Astrocyte (in vitro differentiated cells and primary cell): ENCODE measurements at regions not wholly inside any gene's neighbourhood (a gene's known extent, or its start where the extent isn't known, plus 50 kb on each side); places are given as distances from the start of the nearest gene placed in this dataset.

ENCODE experiments used
- EZH2 ChIP-seq: IDR thresholded peaks from 2 replicates; pipeline ENCODE4 v1.6.1; 2012; ENCODE audit warnings: mild to moderate bottlenecking, low read length, inconsistent platforms; ENCODE audit not compliant: insufficient read depth
- TF ChIP-seq, protein P1 (sequence below): IDR thresholded peaks from 2 replicates; pipeline ENCODE4 v1.5.1; 2011; ENCODE audit warnings: low read depth, mild to moderate bottlenecking, inconsistent platforms, low read length, moderate library complexity; ENCODE audit not compliant: insufficient read depth

DNA sequence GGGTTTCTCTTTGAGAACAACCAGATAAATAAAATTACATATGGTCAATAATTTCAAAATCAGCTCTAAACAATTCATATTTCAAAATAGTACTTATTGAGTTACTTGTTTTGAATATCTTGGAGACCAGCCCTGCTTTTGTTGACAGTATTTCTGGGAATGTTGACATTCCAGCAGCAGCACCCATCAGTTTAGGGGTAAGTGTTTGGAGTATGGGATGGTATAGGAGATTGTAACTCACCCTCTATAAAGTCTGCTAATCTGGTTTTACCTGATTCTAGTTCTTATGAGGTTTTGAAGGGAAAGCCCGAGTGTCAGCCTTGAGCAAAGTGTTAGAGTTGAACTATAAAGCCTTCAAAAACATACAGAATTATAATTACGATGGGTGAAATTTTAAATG is 139.2 kb upstream of the ANKRD50 start:
- TF ChIP-seq, protein P1, sequence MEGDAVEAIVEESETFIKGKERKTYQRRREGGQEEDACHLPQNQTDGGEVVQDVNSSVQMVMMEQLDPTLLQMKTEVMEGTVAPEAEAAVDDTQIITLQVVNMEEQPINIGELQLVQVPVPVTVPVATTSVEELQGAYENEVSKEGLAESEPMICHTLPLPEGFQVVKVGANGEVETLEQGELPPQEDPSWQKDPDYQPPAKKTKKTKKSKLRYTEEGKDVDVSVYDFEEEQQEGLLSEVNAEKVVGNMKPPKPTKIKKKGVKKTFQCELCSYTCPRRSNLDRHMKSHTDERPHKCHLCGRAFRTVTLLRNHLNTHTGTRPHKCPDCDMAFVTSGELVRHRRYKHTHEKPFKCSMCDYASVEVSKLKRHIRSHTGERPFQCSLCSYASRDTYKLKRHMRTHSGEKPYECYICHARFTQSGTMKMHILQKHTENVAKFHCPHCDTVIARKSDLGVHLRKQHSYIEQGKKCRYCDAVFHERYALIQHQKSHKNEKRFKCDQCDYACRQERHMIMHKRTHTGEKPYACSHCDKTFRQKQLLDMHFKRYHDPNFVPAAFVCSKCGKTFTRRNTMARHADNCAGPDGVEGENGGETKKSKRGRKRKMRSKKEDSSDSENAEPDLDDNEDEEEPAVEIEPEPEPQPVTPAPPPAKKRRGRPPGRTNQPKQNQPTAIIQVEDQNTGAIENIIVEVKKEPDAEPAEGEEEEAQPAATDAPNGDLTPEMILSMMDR = no peak
- TF ChIP-seq EZH2 = no peak
